Glomerular visceral epithelial cell (primary cell): ENCODE measurements at regions not wholly inside any gene's neighbourhood (a gene's known extent, or its start where the extent isn't known, plus 50 kb on each side); places are given as distances from the start of the nearest gene placed in this dataset.

ENCODE experiments used
- DNase-seq: peaks from one replicate; pipeline ENCODE4 v3.0.0-alpha.2; 2016; ENCODE audit errors: extremely low spot score

GRCh38 chr18:21996351-21996826 is 173.0 kb upstream of the GATA6 start:
- no peak for DNase-seq

- DNase-seq: peak; percentile 50
These were observed 171.9 kb upstream of the GATA6 start for GRCh38 chr18:21997207-21998143.

- DNase-seq: no peak
These were observed 170.9 kb upstream of the GATA6 start for GRCh38 chr18:21998486-21998885.

GRCh38 chr18:22001912-22002487 is 167.4 kb upstream of the GATA6 start:
- no peak for DNase-seq

GRCh38 chr18:22005191-22005841 is 164.1 kb upstream of the GATA6 start:
- no peak for DNase-seq

GRCh38 chr18:22006458-22006857 is 162.9 kb upstream of the GATA6 start:
- DNase-seq: no peak

- DNase-seq: no peak
These were observed 160.1 kb upstream of the GATA6 start for GRCh38 chr18:22009242-22009641.

- no peak for DNase-seq
These were observed 155.4 kb upstream of the GATA6 start for GRCh38 chr18:22013993-22014392.

- DNase-seq: peak; percentile 45
These were observed 154.2 kb upstream of the GATA6 start for GRCh38 chr18:22015156-22015555.

GRCh38 chr18:22018366-22018765 is 151.0 kb upstream of the GATA6 start:
- no peak for DNase-seq

- no peak for DNase-seq
These were observed 150.2 kb upstream of the GATA6 start for GRCh38 chr18:22019193-22019592.

- DNase-seq: no peak
These were observed 149.1 kb upstream of the GATA6 start for GRCh38 chr18:22020127-22020866.

- DNase-seq: no peak
These were observed 148.5 kb upstream of the GATA6 start for GRCh38 chr18:22020867-22021370.

GRCh38 chr18:22021701-22022100 is 147.7 kb upstream of the GATA6 start:
- DNase-seq: no peak

GRCh38 chr18:22024924-22025323 is 144.5 kb upstream of the GATA6 start:
- no peak for DNase-seq

- no peak for DNase-seq
These were observed 143.0 kb upstream of the GATA6 start for GRCh38 chr18:22026362-22026761.

- DNase-seq: no peak
These were observed 142.5 kb upstream of the GATA6 start for GRCh38 chr18:22026889-22027288.

GRCh38 chr18:22031611-22032010 is 137.8 kb upstream of the GATA6 start:
- DNase-seq: no peak

GRCh38 chr18:22032392-22032961 is 136.9 kb upstream of the GATA6 start:
- DNase-seq: peak; percentile 97

GRCh38 chr18:22033085-22033484 is 136.3 kb upstream of the GATA6 start:
- DNase-seq: no peak

- DNase-seq: no peak
These were observed 135.1 kb upstream of the GATA6 start for GRCh38 chr18:22034276-22034675.
